WTC11 (cell line): ENCODE measurements at regions not wholly inside any gene's neighbourhood (a gene's known extent, or its start where the extent isn't known, plus 50 kb on each side); places are given as distances from the start of the nearest gene placed in this dataset.

Experiments
- E2F4 ChIP-seq: sonication (generic); formaldehyde crosslinking; IDR thresholded peaks from 2 replicates; pipeline ENCODE4 v1.8.1; 2022; ENCODE audit warnings: low read depth, mild to moderate bottlenecking, moderate library complexity, missing genetic modification reagents, borderline replicate concordance
- FOXP4 ChIP-seq: sonication (generic); formaldehyde crosslinking; IDR thresholded peaks from 2 replicates; pipeline ENCODE4 v1.8.0; 2022; ENCODE audit warnings: mild to moderate bottlenecking, missing genetic modification reagents
- STAT6 ChIP-seq: sonication (generic); formaldehyde crosslinking; conservative IDR thresholded peaks from 2 replicates; pipeline ENCODE4 v1.8.1; 2023; ENCODE audit warnings: mild to moderate bottlenecking, low read depth, missing genetic modification reagents, moderate library complexity
- TF ChIP-seq, protein P1 (sequence below): fragments of 200-600 bp; IDR thresholded peaks from 2 replicates; pipeline ENCODE4 v1.8.0; 2022; ENCODE audit warnings: antibody characterized with exemption
- TF ChIP-seq, protein P2 (sequence below): sonication (generic); formaldehyde crosslinking; IDR thresholded peaks from 2 replicates; pipeline ENCODE4 v1.8.1; 2022; ENCODE audit warnings: mild to moderate bottlenecking, moderate library complexity, missing genetic modification reagents

- TF ChIP-seq, protein P1, sequence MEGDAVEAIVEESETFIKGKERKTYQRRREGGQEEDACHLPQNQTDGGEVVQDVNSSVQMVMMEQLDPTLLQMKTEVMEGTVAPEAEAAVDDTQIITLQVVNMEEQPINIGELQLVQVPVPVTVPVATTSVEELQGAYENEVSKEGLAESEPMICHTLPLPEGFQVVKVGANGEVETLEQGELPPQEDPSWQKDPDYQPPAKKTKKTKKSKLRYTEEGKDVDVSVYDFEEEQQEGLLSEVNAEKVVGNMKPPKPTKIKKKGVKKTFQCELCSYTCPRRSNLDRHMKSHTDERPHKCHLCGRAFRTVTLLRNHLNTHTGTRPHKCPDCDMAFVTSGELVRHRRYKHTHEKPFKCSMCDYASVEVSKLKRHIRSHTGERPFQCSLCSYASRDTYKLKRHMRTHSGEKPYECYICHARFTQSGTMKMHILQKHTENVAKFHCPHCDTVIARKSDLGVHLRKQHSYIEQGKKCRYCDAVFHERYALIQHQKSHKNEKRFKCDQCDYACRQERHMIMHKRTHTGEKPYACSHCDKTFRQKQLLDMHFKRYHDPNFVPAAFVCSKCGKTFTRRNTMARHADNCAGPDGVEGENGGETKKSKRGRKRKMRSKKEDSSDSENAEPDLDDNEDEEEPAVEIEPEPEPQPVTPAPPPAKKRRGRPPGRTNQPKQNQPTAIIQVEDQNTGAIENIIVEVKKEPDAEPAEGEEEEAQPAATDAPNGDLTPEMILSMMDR: no peak
- TF ChIP-seq, protein P2, sequence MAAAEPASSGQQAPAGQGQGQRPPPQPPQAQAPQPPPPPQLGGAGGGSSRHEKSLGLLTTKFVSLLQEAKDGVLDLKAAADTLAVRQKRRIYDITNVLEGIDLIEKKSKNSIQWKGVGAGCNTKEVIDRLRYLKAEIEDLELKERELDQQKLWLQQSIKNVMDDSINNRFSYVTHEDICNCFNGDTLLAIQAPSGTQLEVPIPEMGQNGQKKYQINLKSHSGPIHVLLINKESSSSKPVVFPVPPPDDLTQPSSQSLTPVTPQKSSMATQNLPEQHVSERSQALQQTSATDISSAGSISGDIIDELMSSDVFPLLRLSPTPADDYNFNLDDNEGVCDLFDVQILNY (CRISPR knock-in tag): no peak
- TF ChIP-seq STAT6 (CRISPR knock-in tag) (no peak), FOXP4 (no peak), E2F4 (CRISPR knock-in tag) (no peak)
These were observed 891.2 kb upstream of the POU3F3 start for GRCh38 chr2:103962670-103963069.
